Activated CD4-positive, alpha-beta T cell treated with anti-CD3 and anti-CD28 coated beads, Interleukin-2, amount 10 ng/mL, durations not matched to agents 24 days and 14 days (primary cell): ENCODE measurements at regions not wholly inside any gene's neighbourhood (a gene's known extent, or its start where the extent isn't known, plus 50 kb on each side); places are given as distances from the start of the nearest gene placed in this dataset.
"Not testable (repeated sequence)": the region's sequence is repeated elsewhere in the genome, so short reads cannot be mapped to it uniquely, and the experiment has no call there.

ENCODE experiments used
- DNase-seq: peaks from one replicate; pipeline ENCODE4 v3.0.0; 2022
- H3K27ac Mint-ChIP-seq: one replicate; pipeline ENCODE4 v1.8.0; 2022; ENCODE audit warnings: mild to moderate bottlenecking, mixed read lengths
- H3K27me3 Mint-ChIP-seq: one replicate; pipeline ENCODE4 v1.8.0; 2022; ENCODE audit warnings: mixed read lengths
- H3K36me3 Mint-ChIP-seq: one replicate; pipeline ENCODE4 v1.8.0; 2022; ENCODE audit warnings: low read depth, mild to moderate bottlenecking, mixed read lengths
- H3K4me1 Mint-ChIP-seq: one replicate; pipeline ENCODE4 v1.8.0; 2021; ENCODE audit warnings: mixed read lengths
- H3K4me3 Mint-ChIP-seq: one replicate; pipeline ENCODE4 v1.8.0; 2022; ENCODE audit warnings: mild to moderate bottlenecking, moderate library complexity, mixed read lengths
- H3K9me3 Mint-ChIP-seq: one replicate; pipeline ENCODE4 v1.8.0; 2021; ENCODE audit warnings: mixed read lengths
- intact Hi-C: fragments of 100-400 bp; cut with micrococcal nuclease; formaldehyde crosslinking; loops from one replicate; pipeline ENCODE4 v1.15.1; 2023

DNA sequence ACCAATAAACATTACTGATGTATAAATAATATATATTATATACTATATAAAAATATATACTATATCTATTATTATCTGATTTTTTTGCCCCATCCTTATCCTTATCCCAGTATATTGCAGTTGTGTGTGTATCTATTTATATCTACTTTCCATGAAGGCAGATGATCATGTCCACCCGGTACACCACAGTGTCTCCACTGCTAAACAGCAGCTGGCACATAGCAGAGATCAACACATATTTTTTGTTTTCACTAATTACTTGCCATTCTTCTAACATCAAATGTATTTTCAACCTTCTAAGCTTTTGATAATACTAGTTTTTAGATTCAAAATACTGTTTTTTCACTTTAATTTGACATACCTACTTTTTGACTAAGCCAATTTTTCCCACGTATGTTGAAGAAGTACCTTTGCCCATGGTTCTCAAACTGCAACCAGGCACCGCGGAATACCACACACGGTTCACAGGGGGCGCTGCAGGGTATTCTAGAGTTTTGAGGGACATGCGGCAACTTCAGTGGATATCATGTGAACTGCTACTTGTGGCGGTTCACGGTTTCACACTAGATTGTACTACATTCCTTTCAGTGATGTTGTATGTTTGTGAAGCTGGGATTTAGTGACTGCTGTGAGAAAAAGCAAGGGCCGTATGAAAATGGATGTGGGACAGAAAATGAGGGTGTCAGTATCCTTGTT is 182.5 kb upstream of the NPY2R start:
- H3K4me1 Mint-ChIP-seq = no peaks in the 10 kb centered on the region
- H3K27me3 Mint-ChIP-seq = no peaks in the 10 kb centered on the region
- H3K27ac Mint-ChIP-seq = no peak overlapping the region
- H3K9me3 Mint-ChIP-seq = no peaks in the 10 kb centered on the region
- H3K36me3 Mint-ChIP-seq = no peaks in the 10 kb centered on the region
- peak; percentile 64 for DNase-seq
- H3K4me3 Mint-ChIP-seq = no peak overlapping the region
- intact Hi-C loops = no loop called here

DNA sequence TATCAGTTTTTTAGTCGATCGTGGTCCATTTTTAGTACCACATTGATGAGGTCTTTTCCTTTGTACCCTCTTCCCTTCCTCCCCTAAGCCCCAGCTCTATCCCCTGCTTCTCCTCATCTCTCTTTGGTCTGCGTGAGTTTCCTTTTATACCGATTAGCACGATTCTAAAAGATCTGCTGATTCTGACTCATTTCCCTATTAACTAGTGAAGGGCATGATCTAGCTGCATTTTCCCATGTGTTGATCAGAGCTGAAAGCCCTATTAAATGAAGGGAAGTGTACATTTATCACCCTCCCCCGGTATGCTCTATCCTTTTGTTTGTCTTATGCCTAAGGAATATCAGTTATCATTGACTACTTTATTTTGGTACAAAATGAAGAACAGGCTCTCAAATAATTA is 181.7 kb upstream of the NPY2R start:
- H3K4me1 Mint-ChIP-seq = no peaks in the 10 kb centered on the region
- intact Hi-C loops = no loop called here

DNA sequence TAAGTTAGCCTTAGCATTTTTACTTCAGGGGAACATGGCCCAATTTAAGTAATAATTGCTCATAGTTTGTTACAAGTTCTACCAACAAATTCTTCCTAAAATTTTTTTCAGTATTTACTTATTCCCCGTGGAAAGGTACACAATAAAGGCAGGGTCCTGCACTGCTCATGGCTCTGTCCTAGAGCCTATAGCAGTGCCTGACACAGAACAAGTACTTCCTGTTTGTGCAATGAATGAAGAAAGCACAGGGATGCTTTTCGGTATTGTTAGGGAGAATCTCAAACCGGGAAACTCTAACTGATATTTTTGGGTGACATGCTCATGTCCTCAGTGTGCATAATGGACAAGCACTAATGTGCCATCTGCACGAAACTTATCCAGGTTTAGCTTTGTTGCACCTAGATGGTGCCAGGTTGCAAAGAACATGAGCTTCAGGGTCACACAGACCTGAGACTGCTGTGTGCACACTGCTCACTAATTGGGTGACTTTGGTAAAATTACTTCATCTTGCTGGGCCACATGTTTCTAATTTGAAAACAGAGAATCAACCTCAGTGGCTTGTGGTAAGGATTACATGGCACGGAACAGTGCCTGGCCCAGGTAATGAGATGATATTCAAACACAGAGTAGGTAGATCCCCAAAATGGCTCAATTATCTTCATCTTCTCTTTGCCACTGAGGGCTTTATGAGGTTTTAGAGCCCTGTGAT is 175.8 kb upstream of the NPY2R start:
- no peak for DNase-seq
- H3K9me3 Mint-ChIP-seq = no peaks in the 10 kb centered on the region
- intact Hi-C loops = no loop called here
- H3K27me3 Mint-ChIP-seq = no peaks in the 10 kb centered on the region
- no peak overlapping the region for H3K4me3 Mint-ChIP-seq
- no peaks in the 10 kb centered on the region for H3K36me3 Mint-ChIP-seq
- no peak overlapping the region for H3K27ac Mint-ChIP-seq
- H3K4me1 Mint-ChIP-seq = no peaks in the 10 kb centered on the region

More for the DNA sequence above, 181.7 kb upstream of the NPY2R start:
- Mint-ChIP-seq H3K9me3 (no peaks in the 10 kb centered on the region), H3K27ac (no peak overlapping the region), H3K27me3 (no peaks in the 10 kb centered on the region), H3K36me3 (no peaks in the 10 kb centered on the region), H3K4me3 (no peak overlapping the region)
- DNase-seq = no peak

DNA sequence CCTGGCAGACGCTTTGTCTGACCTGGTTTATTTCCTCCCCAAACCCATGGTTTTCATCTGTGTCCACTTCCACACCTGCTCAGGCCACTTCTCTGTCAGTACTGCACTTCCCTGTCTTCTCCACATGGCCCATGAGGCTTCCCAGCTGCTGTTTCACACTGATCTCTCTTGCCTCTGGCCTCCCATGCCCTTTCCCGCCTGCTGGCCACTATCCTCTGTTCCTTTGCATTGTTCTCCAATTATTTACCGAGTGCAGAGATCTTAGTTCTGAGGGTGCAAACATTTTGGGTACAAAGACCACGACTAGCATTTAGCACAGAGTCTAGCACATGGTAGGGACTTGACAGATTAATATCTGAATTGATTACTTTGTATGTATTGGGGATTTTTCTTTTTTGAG is 174.8 kb upstream of the NPY2R start:
- no peak overlapping the region for H3K27ac Mint-ChIP-seq
- intact Hi-C loops = no loop called here
- H3K27me3 Mint-ChIP-seq = no peaks in the 10 kb centered on the region
- no peaks in the 10 kb centered on the region for H3K36me3 Mint-ChIP-seq
- no peak overlapping the region for H3K4me3 Mint-ChIP-seq
- no peak for DNase-seq
- H3K9me3 Mint-ChIP-seq = no peaks in the 10 kb centered on the region
- H3K4me1 Mint-ChIP-seq = no peaks in the 10 kb centered on the region

DNA sequence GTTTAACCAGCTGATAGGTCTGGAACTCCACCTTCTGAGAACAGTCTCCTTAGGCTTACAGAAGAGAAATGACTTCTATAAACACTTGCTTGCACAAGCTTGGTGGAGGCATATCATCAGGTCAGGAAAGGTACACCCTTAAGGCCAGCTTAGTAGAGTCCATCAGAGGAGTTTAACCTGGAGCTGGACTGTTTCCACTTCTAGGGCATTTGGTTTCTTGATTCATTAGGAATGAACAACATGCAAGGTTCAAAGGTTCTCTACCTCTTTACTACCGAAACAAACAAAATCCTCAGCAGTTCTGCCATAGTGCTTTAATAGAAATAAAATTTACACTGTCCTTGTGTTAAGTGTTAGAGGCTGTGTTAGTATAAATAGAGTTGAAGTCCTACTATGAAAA is 171.4 kb upstream of the NPY2R start:
- Mint-ChIP-seq H3K27me3 (no peaks in the 10 kb centered on the region), H3K4me1 (no peaks in the 10 kb centered on the region), H3K9me3 (no peaks in the 10 kb centered on the region), H3K36me3 (no peaks in the 10 kb centered on the region), H3K4me3 (no peak overlapping the region), H3K27ac (no peak overlapping the region)
- intact Hi-C loops = no loop called here
- DNase-seq = no peak

DNA sequence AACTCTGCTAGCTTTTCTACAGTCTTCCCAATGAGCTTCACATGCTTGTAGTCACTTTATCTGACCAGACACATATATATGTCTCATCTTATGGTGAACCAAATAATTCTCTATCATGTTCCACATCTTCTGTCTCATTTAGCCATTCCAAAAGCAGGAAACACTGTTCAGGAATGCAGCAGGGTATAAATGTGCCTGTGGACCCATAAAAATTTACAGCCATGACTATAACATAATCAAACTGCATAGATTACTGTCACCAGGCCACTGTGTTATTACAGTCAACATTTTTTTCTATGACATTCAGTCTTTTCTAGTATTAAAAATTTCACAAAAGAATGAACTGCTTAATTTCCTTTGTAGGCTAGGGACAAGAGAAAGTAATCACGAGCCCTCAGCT is 170.0 kb upstream of the NPY2R start:
- Mint-ChIP-seq H3K36me3 (no peaks in the 10 kb centered on the region), H3K4me3 (no peak overlapping the region), H3K27ac (no peak overlapping the region), H3K27me3 (no peaks in the 10 kb centered on the region), H3K4me1 (no peaks in the 10 kb centered on the region), H3K9me3 (no peaks in the 10 kb centered on the region)
- intact Hi-C loops = no loop called here
- no peak for DNase-seq

DNA sequence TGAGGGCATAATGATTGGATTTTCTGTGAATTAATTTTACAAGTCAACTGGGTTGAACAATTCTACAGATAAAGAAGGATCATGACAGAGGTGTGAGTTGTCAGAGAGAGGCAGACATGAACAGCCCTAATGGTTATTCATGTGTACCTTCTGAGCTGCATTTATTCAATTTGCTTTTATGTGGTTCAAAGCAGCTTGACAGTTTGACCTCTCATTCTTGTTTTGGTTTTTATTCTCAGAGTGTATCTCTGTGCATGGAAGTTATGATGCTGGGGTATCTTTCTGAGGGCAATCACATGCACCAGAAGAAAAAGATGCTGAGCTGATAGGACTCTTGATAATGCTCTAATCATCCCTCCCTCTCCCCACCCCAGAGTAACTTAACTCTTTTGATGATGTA is 169.3 kb upstream of the NPY2R start:
- no peaks in the 10 kb centered on the region for H3K27me3 Mint-ChIP-seq
- H3K36me3 Mint-ChIP-seq = no peaks in the 10 kb centered on the region
- H3K9me3 Mint-ChIP-seq = no peaks in the 10 kb centered on the region
- DNase-seq = no peak
- H3K27ac Mint-ChIP-seq = no peak overlapping the region
- H3K4me1 Mint-ChIP-seq = no peaks in the 10 kb centered on the region
- intact Hi-C loops = no loop called here
- H3K4me3 Mint-ChIP-seq = no peak overlapping the region

DNA sequence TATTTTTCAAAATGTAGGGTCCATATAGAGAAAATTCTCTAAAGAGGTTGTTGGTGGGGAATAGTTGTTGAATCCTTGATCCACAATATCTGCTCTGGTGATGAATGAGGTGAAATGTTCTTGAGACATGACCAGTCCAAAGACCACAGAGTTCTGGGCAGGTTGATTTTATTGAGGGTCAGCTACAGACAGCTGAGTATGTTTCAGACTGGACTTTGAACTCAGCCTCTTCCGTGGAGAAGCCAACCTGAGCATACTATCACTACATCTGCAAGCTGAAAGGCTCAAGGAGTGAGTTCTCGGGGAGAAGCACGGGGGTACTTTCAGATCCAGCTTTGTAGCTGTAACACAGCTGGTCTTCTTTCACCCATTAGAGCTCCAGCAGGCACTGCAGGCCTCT is 168.4 kb upstream of the NPY2R start:
- H3K9me3 Mint-ChIP-seq = no peaks in the 10 kb centered on the region
- H3K4me1 Mint-ChIP-seq = no peaks in the 10 kb centered on the region
- no peak overlapping the region for H3K27ac Mint-ChIP-seq
- DNase-seq = no peak
- H3K4me3 Mint-ChIP-seq = no peak overlapping the region
- H3K27me3 Mint-ChIP-seq = no peaks in the 10 kb centered on the region
- intact Hi-C loops = no loop called here
- H3K36me3 Mint-ChIP-seq = no peaks in the 10 kb centered on the region

DNA sequence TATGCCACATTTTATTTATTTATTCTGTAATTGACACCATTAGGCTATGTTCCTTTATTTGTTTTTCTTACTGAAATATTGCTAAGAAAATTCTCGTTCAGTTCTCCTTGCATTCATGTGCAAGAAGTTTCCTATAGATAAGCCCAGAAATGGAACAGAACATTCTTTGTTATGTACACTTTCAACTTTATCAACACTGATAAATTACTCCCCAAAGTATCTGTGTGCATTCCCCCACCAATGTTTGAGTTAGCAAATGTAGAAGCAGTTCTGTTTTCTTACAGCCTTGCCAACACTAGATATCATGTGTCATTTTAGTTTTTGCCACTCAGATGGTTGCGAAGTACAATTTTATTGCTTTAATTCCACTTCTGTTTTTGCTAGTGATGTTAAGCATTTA is 166.4 kb upstream of the NPY2R start:
- no peaks in the 10 kb centered on the region for H3K9me3 Mint-ChIP-seq

DNA sequence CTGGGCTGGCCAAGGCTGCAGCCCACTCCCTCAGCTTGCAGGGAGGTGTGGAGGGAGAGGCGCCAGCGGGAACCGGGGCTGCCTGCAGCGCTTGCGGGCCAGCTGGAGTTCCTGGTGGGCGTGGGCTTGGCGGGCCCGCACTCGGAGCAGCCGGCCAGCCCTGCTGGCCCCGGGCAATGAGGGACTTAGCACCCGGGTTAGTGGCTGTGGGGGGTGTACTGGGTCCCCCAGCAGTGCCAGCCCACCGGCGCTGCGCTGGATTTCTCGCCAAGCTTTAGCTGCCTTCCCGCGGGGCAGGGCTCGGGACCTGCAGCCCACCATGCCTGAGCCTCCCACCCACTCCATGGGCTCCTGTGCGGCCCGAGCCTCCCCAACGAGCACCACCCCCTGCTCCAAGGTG is 164.2 kb upstream of the NPY2R start:
- H3K27me3 Mint-ChIP-seq, H3K9me3 Mint-ChIP-seq, H3K36me3 Mint-ChIP-seq: not testable (repeated sequence)

More for the DNA sequence above, 166.4 kb upstream of the NPY2R start:
- no peak for DNase-seq
- intact Hi-C loops = no loop called here
- H3K36me3 Mint-ChIP-seq = no peaks in the 10 kb centered on the region
- no peaks in the 10 kb centered on the region for H3K4me1 Mint-ChIP-seq
- H3K27ac Mint-ChIP-seq = no peak overlapping the region
- H3K4me3 Mint-ChIP-seq = no peak overlapping the region
- no peaks in the 10 kb centered on the region for H3K27me3 Mint-ChIP-seq

DNA sequence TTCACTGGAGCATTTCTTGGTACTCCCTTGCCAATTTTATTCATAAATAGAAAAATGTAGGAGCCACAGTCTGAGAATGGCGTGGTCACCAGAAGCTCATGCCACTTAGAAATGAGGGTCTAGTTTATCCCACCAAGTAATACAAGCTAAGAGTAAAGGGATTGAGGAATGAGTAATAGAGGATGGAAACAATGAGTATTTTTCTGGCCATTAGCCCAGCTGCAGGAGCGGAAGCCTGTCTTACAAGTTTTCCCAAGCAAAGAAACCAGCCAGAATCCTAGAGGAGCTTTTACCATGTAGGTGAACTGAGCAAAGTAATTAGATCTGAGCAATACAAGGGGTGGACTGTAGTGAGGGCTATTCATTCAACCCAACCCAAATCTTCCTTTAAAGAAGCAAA is 160.7 kb upstream of the NPY2R start:
- H3K9me3 Mint-ChIP-seq = no peaks in the 10 kb centered on the region
- no peak overlapping the region for H3K4me3 Mint-ChIP-seq
- H3K27me3 Mint-ChIP-seq = no peaks in the 10 kb centered on the region
- H3K27ac Mint-ChIP-seq = no peak overlapping the region
- H3K36me3 Mint-ChIP-seq = no peaks in the 10 kb centered on the region
- intact Hi-C loops = no loop called here
- DNase-seq = no peak
- no peaks in the 10 kb centered on the region for H3K4me1 Mint-ChIP-seq

More for the DNA sequence above, 164.2 kb upstream of the NPY2R start:
- H3K4me3 Mint-ChIP-seq, H3K4me1 Mint-ChIP-seq, H3K27ac Mint-ChIP-seq, intact Hi-C loops, DNase-seq: not testable (repeated sequence)

DNA sequence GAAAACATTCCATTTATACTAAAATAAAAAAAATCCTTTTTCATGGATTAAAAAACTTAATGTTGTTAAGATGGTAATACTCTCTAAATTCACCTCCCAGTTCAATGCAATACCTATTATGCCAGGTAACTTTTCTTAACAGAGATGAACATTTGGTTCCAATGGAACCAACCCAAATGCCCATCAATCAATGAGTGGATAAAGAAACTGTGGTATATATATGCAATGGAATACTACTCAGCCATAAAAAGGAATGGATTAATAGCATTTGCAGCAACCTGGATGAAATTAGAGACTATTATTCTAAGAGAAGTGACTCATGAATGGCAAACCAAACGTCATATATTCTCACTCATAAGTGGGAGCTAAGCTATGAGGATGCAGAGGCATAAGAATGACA is 154.4 kb upstream of the NPY2R start:
- H3K27me3 Mint-ChIP-seq, H3K9me3 Mint-ChIP-seq, intact Hi-C loops, H3K27ac Mint-ChIP-seq, DNase-seq, H3K36me3 Mint-ChIP-seq, H3K4me1 Mint-ChIP-seq, H3K4me3 Mint-ChIP-seq: not testable (repeated sequence)

DNA sequence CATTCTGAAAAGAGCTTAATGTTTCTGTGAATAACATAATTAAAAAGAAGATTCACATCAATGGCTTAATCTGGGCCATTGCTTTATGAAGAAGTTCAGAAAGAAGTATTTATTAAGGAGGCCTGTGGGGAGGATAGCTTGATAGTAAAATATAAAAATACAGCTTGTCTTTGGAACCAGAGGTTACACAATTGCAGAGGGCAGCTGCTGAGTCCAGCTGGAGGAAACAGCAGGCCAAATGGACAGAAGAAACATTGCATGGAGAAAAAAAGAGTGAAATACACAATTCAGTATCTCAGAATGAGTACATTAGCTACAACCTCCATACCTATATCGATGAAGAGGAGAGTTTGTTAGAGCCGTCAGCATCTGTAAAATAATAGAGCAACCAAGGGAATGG is 148.0 kb upstream of the NPY2R start:
- intact Hi-C loops = no loop called here
- no peaks in the 10 kb centered on the region for H3K9me3 Mint-ChIP-seq
- H3K27ac Mint-ChIP-seq = no peak overlapping the region
- no peak for DNase-seq
- H3K4me1 Mint-ChIP-seq = no peaks in the 10 kb centered on the region
- H3K36me3 Mint-ChIP-seq = no peaks in the 10 kb centered on the region
- no peaks in the 10 kb centered on the region for H3K27me3 Mint-ChIP-seq
- H3K4me3 Mint-ChIP-seq = no peak overlapping the region

DNA sequence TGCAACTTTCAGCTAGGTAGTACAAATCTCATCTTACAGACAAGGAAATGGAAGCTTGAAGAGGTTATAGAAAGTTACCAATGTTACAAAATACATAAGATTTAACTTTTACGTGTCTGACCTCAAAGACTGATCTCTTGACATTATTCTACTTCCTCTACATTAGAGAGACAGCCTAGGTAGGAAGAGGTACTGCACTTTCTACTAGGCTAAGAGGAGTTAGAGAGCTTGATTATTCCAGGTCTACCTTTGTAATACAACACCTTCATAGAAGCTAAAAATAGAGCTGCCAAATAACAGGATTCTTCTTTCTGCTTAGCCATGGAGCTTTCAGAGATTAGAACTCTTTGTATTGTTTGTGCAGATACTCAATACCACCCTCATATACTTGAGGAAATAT is 147.6 kb upstream of the NPY2R start:
- Mint-ChIP-seq H3K9me3 (no peaks in the 10 kb centered on the region), H3K27me3 (no peaks in the 10 kb centered on the region), H3K36me3 (no peaks in the 10 kb centered on the region), H3K4me1 (no peaks in the 10 kb centered on the region), H3K27ac (no peak overlapping the region), H3K4me3 (no peak overlapping the region)
- DNase-seq = no peak
- intact Hi-C loops = no loop called here

DNA sequence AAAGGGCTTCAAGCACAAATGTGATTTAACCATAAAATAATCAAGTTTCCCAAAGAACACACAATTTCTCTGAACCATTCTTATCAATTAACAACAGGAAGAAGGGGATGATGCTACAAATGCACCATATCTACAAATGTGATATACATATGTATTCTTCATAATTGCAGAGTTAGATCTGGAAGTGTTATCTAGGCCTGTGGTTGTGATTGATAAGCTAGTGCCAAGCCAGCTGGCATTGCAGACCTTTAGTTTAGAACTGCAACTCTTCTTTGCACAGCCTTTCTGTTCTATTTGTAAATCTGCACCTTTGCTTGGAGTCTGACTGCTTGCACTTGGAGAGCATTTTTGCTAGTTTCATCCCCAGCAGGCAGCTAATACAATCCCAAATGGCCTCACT is 145.5 kb upstream of the NPY2R start:
- Mint-ChIP-seq H3K4me3 (no peak overlapping the region), H3K9me3 (no peaks in the 10 kb centered on the region), H3K4me1 (no peaks in the 10 kb centered on the region), H3K27ac (no peak overlapping the region), H3K36me3 (no peaks in the 10 kb centered on the region), H3K27me3 (no peaks in the 10 kb centered on the region)
- no peak for DNase-seq
- intact Hi-C loops = no loop called here
